GM23338 (cell line): ENCODE measurements at regions not wholly inside any gene's neighbourhood (a gene's known extent, or its start where the extent isn't known, plus 50 kb on each side); places are given as distances from the start of the nearest gene placed in this dataset.

Source experiments
- ATAC-seq: fragments of 200-7000 bp; cut with Tn5 transposase; 3 replicates; pipeline ENCODE4 v1.9.1; 2020
- DNase-seq: peaks from one replicate; pipeline ENCODE4 v3.0.0-alpha.2; 2015; ENCODE audit warnings: low spot score
- H2AFZ ChIP-seq: fragments of 200-600 bp; sonication (generic); 2 replicates; pipeline ENCODE4 v1.8.0; 2016; ENCODE audit warnings: antibody characterized with exemption, mild to moderate bottlenecking, moderate library complexity
- H3F3A ChIP-seq: fragments of 200-600 bp; sonication (generic); replicated peaks from 2 replicates; pipeline ENCODE4 v1.8.0; 2017; ENCODE audit warnings: antibody characterized with exemption, mixed run types, low read depth
- H3K27ac ChIP-seq: fragments of 200-600 bp; sonication (generic); 2 replicates; pipeline ENCODE4 v1.6.1; 2016; ENCODE audit warnings: low read depth
- H3K27me3 ChIP-seq: fragments of 200-600 bp; sonication (generic); 2 replicates; pipeline ENCODE4 v1.8.0; 2016; ENCODE audit warnings: mild to moderate bottlenecking, mixed run types, moderate library complexity; ENCODE audit not compliant: insufficient read depth
- H3K36me3 ChIP-seq: fragments of 200-600 bp; sonication (generic); 2 replicates; pipeline ENCODE4 v1.8.0; 2016; ENCODE audit warnings: mild to moderate bottlenecking; ENCODE audit not compliant: insufficient read depth
- H3K4me1 ChIP-seq: fragments of 200-600 bp; sonication (generic); 2 replicates; pipeline ENCODE4 v1.8.0; 2016; ENCODE audit warnings: mild to moderate bottlenecking, moderate library complexity; ENCODE audit not compliant: insufficient read depth
- H3K4me2 ChIP-seq: fragments of 200-600 bp; sonication (generic); 2 replicates; pipeline ENCODE4 v1.7.1; 2017; ENCODE audit warnings: mixed run types
- H3K4me3 ChIP-seq: fragments of 200-600 bp; sonication (generic); 2 replicates; pipeline ENCODE4 v1.6.1; 2016; ENCODE audit warnings: mixed run types
- H3K79me2 ChIP-seq: fragments of 200-600 bp; sonication (generic); replicated peaks from 2 replicates; pipeline ENCODE4 v1.8.0; 2017; ENCODE audit warnings: mild to moderate bottlenecking; ENCODE audit not compliant: insufficient read depth
- H3K9me2 ChIP-seq: fragments of 200-600 bp; sonication (generic); 2 replicates; pipeline ENCODE4 v1.8.0; 2017; ENCODE audit not compliant: insufficient read depth
- H4K20me1 ChIP-seq: fragments of 200-600 bp; sonication (generic); replicated peaks from 2 replicates; pipeline ENCODE4 v1.8.0; 2017; ENCODE audit warnings: mild to moderate bottlenecking; ENCODE audit not compliant: insufficient read depth
- H3K27ac Mint-ChIP-seq: 2 replicates; pipeline ENCODE4 v1.8.0; 2020; ENCODE audit warnings: inconsistent platforms, mild to moderate bottlenecking, moderate library complexity, mixed read lengths
- H3K27me3 Mint-ChIP-seq: 3 replicates; pipeline ENCODE4 v1.8.0; 2022; ENCODE audit warnings: low read depth, mild to moderate bottlenecking, moderate library complexity, mixed read lengths, inconsistent platforms; ENCODE audit not compliant: insufficient read depth, poor library complexity
- H3K36me3 Mint-ChIP-seq: 3 replicates; pipeline ENCODE4 v1.8.0; 2021; ENCODE audit warnings: low read depth, mild to moderate bottlenecking, inconsistent platforms, moderate library complexity, mixed read lengths
- H3K4me1 Mint-ChIP-seq: 3 replicates; pipeline ENCODE4 v1.8.0; 2020; ENCODE audit warnings: mild to moderate bottlenecking, inconsistent platforms, mixed read lengths
- H3K4me3 Mint-ChIP-seq: 3 replicates; pipeline ENCODE4 v1.8.0; 2021; ENCODE audit warnings: moderate library complexity, mild to moderate bottlenecking, inconsistent platforms, mixed read lengths
- H3K9me3 Mint-ChIP-seq: 3 replicates; pipeline ENCODE4 v1.8.0; 2020; ENCODE audit warnings: moderate library complexity, mild to moderate bottlenecking, inconsistent platforms, mixed read lengths
- CREB1 ChIP-seq: fragments of 250-450 bp; sonication (Bioruptor Pico); IDR thresholded peaks from 2 replicates; pipeline ENCODE4 v1.5.0; 2020; ENCODE audit warnings: low read depth, mild to moderate bottlenecking, moderate library complexity
- EZH2 ChIP-seq: fragments of 200-600 bp; sonication (generic); IDR thresholded peaks from one replicate; pipeline ENCODE4 v1.8.0; 2017; ENCODE audit warnings: antibody characterized with exemption, mild to moderate bottlenecking, low read depth; ENCODE audit not compliant: unreplicated experiment
- JUNB ChIP-seq: IDR thresholded peaks from one replicate; pipeline ENCODE4 v1.6.1; 2016; ENCODE audit warnings: antibody characterized with exemption; ENCODE audit not compliant: unreplicated experiment
- POLR2AphosphoS5 ChIP-seq: IDR thresholded peaks from 2 replicates; pipeline ENCODE4 v1.6.1; 2016; ENCODE audit warnings: antibody characterized with exemption, low read depth
- STAT1 ChIP-seq: IDR thresholded peaks from one replicate; pipeline ENCODE4 v1.6.1; 2016; ENCODE audit warnings: antibody characterized with exemption; ENCODE audit not compliant: unreplicated experiment
- ZNF114 ChIP-seq: fragments of 250-450 bp; sonication (Bioruptor Pico); IDR thresholded peaks from 2 replicates; pipeline ENCODE4 v1.5.0; 2020; ENCODE audit warnings: mild to moderate bottlenecking, moderate library complexity
- TF ChIP-seq, protein P1 (sequence below): fragments of 250-450 bp; sonication (Bioruptor Pico); IDR thresholded peaks from 2 replicates; pipeline ENCODE4 v1.5.0; 2020; ENCODE audit warnings: mild to moderate bottlenecking, moderate library complexity
- TF ChIP-seq, protein P2 (sequence below), 2 experiments: fragments of 200-600 bp in 1 of 2; sonication (generic) in 1 of 2; conservative IDR thresholded peaks; 2 replicates each; pipeline versions ENCODE4 v1.5.1 to v1.6.1; 2016 to 2017; ENCODE audit warnings: antibody characterized with exemption in 2 of 2, low read depth in 2 of 2, mild to moderate bottlenecking in 2 of 2, moderate library complexity in 1 of 2

DNA sequence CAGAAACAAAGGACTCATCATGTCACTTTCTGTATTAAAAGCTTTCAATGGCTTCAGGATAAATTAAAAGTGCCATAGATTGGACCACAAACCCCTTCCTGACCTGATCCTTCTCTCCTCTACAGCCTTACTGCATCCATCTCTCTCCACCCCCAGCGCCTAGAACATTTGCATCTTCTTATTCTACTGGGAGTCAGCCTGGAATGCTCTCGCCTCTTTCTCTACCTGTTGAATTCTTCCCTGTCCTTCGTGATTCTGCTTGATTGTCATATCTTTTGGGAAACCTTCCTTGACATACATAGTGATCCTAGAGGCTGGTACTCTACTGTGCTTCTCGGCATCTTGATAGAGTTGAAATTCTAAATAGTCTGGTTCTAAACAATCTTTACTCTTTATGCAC lies 332.0 kb upstream of the PBX1 start:
- Histone ChIP-seq H3K9me2 (no peaks in the 10 kb centered on the region), H3K79me2 (no peaks in the 10 kb centered on the region), H3F3A (no peaks in the 10 kb centered on the region), H2AFZ (no peak overlapping the region), H4K20me1 (no peaks in the 10 kb centered on the region), H3K4me2 (no peak overlapping the region), H3K36me3 (no peaks in the 10 kb centered on the region), H3K4me3 (no peak overlapping the region), H3K27ac (no peak overlapping the region), H3K4me1 (peaks cover 6% of the 10 kb centered on the region; the same call in 1 of the 2 replicates), H3K27me3 (no peaks in the 10 kb centered on the region)
- Mint-ChIP-seq H3K27me3 (peaks cover 4% of the 10 kb centered on the region), H3K4me3 (no peak overlapping the region), H3K27ac (no peak overlapping the region), H3K4me1 (peaks cover 15% of the 10 kb centered on the region; the same call in 2 of the 3 replicates), H3K36me3 (no peaks in the 10 kb centered on the region), H3K9me3 (peaks cover 4% of the 10 kb centered on the region; the same call in 1 of the 3 replicates)
- DNase-seq: peak; percentile 24
- peak; percentile 29; the same call in 2 of the 3 replicates for ATAC-seq
- TF ChIP-seq, protein P1, sequence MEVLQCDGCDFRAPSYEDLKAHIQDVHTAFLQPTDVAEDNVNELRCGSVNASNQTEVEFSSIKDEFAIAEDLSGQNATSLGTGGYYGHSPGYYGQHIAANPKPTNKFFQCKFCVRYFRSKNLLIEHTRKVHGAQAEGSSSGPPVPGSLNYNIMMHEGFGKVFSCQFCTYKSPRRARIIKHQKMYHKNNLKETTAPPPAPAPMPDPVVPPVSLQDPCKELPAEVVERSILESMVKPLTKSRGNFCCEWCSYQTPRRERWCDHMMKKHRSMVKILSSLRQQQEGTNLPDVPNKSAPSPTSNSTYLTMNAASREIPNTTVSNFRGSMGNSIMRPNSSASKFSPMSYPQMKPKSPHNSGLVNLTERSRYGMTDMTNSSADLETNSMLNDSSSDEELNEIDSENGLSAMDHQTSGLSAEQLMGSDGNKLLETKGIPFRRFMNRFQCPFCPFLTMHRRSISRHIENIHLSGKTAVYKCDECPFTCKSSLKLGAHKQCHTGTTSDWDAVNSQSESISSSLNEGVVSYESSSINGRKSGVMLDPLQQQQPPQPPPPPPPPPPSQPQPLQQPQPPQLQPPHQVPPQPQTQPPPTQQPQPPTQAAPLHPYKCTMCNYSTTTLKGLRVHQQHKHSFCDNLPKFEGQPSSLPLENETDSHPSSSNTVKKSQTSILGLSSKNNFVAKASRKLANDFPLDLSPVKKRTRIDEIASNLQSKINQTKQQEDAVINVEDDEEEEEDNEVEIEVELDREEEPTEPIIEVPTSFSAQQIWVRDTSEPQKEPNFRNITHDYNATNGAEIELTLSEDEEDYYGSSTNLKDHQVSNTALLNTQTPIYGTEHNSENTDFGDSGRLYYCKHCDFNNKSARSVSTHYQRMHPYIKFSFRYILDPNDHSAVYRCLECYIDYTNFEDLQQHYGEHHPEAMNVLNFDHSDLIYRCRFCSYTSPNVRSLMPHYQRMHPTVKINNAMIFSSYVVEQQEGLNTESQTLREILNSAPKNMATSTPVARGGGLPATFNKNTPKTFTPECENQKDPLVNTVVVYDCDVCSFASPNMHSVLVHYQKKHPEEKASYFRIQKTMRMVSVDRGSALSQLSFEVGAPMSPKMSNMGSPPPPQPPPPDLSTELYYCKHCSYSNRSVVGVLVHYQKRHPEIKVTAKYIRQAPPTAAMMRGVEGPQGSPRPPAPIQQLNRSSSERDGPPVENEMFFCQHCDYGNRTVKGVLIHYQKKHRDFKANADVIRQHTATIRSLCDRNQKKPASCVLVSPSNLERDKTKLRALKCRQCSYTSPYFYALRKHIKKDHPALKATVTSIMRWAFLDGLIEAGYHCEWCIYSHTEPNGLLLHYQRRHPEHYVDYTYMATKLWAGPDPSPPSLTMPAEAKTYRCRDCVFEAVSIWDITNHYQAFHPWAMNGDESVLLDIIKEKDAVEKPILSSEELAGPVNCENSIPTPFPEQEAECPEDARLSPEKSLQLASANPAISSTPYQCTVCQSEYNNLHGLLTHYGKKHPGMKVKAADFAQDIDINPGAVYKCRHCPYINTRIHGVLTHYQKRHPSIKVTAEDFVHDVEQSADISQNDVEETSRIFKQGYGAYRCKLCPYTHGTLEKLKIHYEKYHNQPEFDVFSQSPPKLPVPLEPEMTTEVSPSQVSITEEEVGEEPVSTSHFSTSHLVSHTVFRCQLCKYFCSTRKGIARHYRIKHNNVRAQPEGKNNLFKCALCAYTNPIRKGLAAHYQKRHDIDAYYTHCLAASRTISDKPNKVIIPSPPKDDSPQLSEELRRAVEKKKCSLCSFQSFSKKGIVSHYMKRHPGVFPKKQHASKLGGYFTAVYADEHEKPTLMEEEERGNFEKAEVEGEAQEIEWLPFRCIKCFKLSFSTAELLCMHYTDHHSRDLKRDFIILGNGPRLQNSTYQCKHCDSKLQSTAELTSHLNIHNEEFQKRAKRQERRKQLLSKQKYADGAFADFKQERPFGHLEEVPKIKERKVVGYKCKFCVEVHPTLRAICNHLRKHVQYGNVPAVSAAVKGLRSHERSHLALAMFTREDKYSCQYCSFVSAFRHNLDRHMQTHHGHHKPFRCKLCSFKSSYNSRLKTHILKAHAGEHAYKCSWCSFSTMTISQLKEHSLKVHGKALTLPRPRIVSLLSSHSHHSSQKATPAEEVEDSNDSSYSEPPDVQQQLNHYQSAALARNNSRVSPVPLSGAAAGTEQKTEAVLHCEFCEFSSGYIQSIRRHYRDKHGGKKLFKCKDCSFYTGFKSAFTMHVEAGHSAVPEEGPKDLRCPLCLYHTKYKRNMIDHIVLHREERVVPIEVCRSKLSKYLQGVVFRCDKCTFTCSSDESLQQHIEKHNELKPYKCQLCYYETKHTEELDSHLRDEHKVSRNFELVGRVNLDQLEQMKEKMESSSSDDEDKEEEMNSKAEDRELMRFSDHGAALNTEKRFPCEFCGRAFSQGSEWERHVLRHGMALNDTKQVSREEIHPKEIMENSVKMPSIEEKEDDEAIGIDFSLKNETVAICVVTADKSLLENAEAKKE (CRISPR knock-in tag): no peak
- no peak for TF ChIP-seq ZNF114 (CRISPR knock-in tag)
- no peak for TF ChIP-seq JUNB
- no peak for TF ChIP-seq EZH2
- TF ChIP-seq, protein P2, sequence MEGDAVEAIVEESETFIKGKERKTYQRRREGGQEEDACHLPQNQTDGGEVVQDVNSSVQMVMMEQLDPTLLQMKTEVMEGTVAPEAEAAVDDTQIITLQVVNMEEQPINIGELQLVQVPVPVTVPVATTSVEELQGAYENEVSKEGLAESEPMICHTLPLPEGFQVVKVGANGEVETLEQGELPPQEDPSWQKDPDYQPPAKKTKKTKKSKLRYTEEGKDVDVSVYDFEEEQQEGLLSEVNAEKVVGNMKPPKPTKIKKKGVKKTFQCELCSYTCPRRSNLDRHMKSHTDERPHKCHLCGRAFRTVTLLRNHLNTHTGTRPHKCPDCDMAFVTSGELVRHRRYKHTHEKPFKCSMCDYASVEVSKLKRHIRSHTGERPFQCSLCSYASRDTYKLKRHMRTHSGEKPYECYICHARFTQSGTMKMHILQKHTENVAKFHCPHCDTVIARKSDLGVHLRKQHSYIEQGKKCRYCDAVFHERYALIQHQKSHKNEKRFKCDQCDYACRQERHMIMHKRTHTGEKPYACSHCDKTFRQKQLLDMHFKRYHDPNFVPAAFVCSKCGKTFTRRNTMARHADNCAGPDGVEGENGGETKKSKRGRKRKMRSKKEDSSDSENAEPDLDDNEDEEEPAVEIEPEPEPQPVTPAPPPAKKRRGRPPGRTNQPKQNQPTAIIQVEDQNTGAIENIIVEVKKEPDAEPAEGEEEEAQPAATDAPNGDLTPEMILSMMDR (conservative IDR thresholded peaks at IDR 0.05; ENCODE audit: low read depth in 2 of 2): no peak
- no peak for TF ChIP-seq STAT1
- TF ChIP-seq CREB1 (CRISPR knock-in tag): no peak
- TF ChIP-seq POLR2AphosphoS5: no peak
